ENCODE measurements at regions not wholly inside any gene's neighbourhood (a gene's known extent, or its start where the extent isn't known, plus 50 kb on each side); places are given as distances from the start of the nearest gene placed in this dataset.

- ATAC-seq, result peak; percentile 89
Measured at GRCh38 chr9:121598965-121599871, 52.2 kb upstream of the DAB2IP start.

GRCh38 chr9:121599872-121600585, 51.4 kb upstream of the DAB2IP start:
- ATAC-seq (peak; percentile 23), DNase-seq (ENCODE audit: low spot score) (no peak)

More at GRCh38 chr9:121598965-121599871, 52.2 kb upstream of the DAB2IP start:
- DNase-seq (ENCODE audit: low spot score), result peak; percentile 92

- ATAC-seq (peak; percentile 14), DNase-seq (ENCODE audit: low spot score) (no peak)
Measured at GRCh38 chr9:121601194-121601593, 50.2 kb upstream of the DAB2IP start.

Data from left lobe of liver (tissue), 2 donors.